OCI-LY3 (cell line): ENCODE measurements at regions not wholly inside any gene's neighbourhood (a gene's known extent, or its start where the extent isn't known, plus 50 kb on each side); places are given as distances from the start of the nearest gene placed in this dataset.
"Not testable (repeated sequence)": the region's sequence is repeated elsewhere in the genome, so short reads cannot be mapped to it uniquely, and the experiment has no call there.

Experiments used
- H2AFZ ChIP-seq: fragments of 200-600, 300-600 bp; shearing (Covaris generic); 2 replicates; pipeline ENCODE4 v1.6.0; 2014; ENCODE audit warnings: antibody characterized with exemption, low read depth, low read length
- H3K27ac ChIP-seq: fragments of 200-600, 300-600 bp; sonication (generic); 2 replicates; pipeline ENCODE4 v1.5.1; 2014; ENCODE audit warnings: mild to moderate bottlenecking, low read length, moderate library complexity, mixed read lengths
- H3K27me3 ChIP-seq: fragments of 200-600, 300-600 bp; sonication (generic); 2 replicates; pipeline ENCODE4 v1.6.1; 2014; ENCODE audit warnings: low read depth, low read length, mixed read lengths
- H3K36me3 ChIP-seq: fragments of 200-600, 300-600 bp; sonication (generic); replicated peaks from 2 replicates; pipeline ENCODE3; 2014; ENCODE audit warnings: low read depth, low read length, mixed read lengths
- H3K4me1 ChIP-seq: fragments of 300-600, 200-600 bp; sonication (generic); 2 replicates; pipeline ENCODE4 v1.6.1; 2014; ENCODE audit warnings: low read length, mixed read lengths
- H3K4me2 ChIP-seq: fragments of 200-600, 300-600 bp; sonication (generic); 2 replicates; pipeline ENCODE4 v1.6.1; 2014; ENCODE audit warnings: low read length, mixed read lengths
- H3K4me3 ChIP-seq: fragments of 300-600, 200-600 bp; sonication (generic); 2 replicates; pipeline ENCODE4 v1.5.1; 2014; ENCODE audit warnings: antibody characterized with exemption, mild to moderate bottlenecking, low read length, moderate library complexity
- H3K79me2 ChIP-seq: fragments of 300-600, 200-600 bp; shearing (Covaris generic); 2 replicates; pipeline ENCODE4 v1.6.1; 2014; ENCODE audit warnings: mild to moderate bottlenecking, low read length, mixed read lengths
- H3K9ac ChIP-seq: fragments of 300-600, 200-600 bp; shearing (Covaris generic); 2 replicates; pipeline ENCODE4 v1.6.0; 2014; ENCODE audit warnings: mild to moderate bottlenecking, low read length, moderate library complexity
- H3K9me3 ChIP-seq: fragments of 200-600, 300-600 bp; shearing (Covaris generic); 2 replicates; pipeline ENCODE4 v1.6.1; 2014; ENCODE audit warnings: low read length, mixed read lengths; ENCODE audit not compliant: insufficient read depth
- H4K20me1 ChIP-seq: fragments of 200-600, 300-600 bp; sonication (generic); 2 replicates; pipeline ENCODE4 v1.6.1; 2016; ENCODE audit warnings: low read length, mixed read lengths; ENCODE audit not compliant: insufficient read depth
- CTCF ChIP-seq: fragments of 200-600, 300-600 bp; sonication (generic); IDR thresholded peaks from 2 replicates; pipeline ENCODE4 v1.5.1; 2014; ENCODE audit warnings: antibody characterized with exemption, low read length, low read depth
- EZH2phosphoT487 ChIP-seq: fragments of 200-600 bp; shearing (Covaris generic); IDR thresholded peaks from 2 replicates; pipeline ENCODE4 v1.6.1; 2018; ENCODE audit warnings: antibody characterized with exemption, mixed run types, low read depth

DNA sequence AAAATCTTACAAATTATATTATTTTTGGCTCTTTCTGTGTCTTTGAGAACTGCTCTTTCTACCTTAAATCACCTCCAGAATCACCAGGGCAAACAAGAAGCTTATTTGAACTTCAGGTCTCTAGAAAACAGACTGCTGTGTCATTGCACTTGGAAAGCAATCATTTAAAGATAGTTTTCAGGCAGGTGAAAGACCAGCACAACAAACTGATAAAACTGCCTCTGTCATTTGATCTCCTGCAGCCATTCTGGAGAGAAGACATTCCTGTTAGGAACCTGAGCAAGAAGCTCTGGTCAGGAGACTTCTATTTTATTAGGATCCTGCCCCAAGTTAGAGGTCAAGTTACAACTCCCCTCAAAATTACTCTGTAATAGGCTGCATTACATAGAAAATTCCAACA lies 50.7 kb upstream of the AP4E1 start:
- no peaks in the 10 kb centered on the region for H4K20me1 ChIP-seq
- H3K27me3 ChIP-seq: peaks cover 17% of the 10 kb centered on the region
- no peak overlapping the region for H3K4me3 ChIP-seq
- no peaks in the 10 kb centered on the region for H3K79me2 ChIP-seq
- H3K36me3 ChIP-seq: no peaks in the 10 kb centered on the region
- H2AFZ ChIP-seq: no peak overlapping the region
- no peaks in the 10 kb centered on the region for H3K9me3 ChIP-seq
- no peak for TF ChIP-seq CTCF
- H3K4me2 ChIP-seq: no peak overlapping the region
- no peak overlapping the region for H3K27ac ChIP-seq
- no peak overlapping the region for H3K9ac ChIP-seq
- H3K4me1 ChIP-seq: peaks cover 14% of the 10 kb centered on the region

DNA sequence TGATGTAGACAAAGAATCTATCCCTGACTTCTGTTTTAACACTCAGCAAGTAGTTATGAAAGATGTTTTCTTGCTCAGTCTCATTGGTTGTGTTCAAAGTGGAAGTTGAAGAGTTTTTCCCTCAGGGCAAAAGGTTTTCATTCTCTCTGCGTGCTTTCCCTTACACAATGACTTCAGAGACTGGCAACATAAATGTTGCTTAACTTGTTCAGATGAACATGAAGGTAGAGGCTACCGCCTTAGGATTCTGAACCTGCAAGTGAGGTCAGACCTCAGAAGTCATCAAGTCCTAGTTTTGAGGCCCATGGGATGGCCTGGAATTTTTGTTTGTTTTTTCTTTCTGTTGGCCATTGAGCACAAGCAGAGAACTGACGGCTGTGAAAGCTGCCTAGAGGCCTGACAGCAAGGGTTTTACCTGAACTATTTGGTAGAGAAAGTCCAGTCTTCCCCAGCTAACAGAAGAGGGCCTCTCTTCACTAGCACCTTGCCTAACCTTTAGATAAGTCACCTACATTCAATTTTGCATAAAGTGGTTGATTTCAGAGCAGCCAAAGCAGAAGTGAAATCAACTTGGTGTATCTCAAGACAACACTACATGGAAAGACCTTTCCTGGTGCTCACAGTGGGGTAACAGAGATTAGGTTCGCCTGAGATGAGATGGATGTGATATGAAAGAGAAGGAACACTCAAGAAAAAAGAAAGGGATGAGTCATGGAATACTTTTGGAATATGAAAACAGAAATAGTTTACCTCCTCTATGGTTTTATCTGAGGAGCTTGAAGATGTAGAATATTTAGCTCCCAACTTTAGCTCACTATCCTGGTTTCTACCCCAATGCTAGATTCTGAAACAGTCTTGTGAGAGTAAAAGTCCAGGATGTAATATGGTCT lies 53.6 kb upstream of the AP4E1 start:
- Histone ChIP-seq H3K27me3 (peaks cover 17% of the 10 kb centered on the region), H2AFZ (no peak overlapping the region), H3K4me3 (peak overlapping the region; percentile 34; the same call in 1 of the 2 replicates), H3K9me3 (no peaks in the 10 kb centered on the region), H4K20me1 (no peaks in the 10 kb centered on the region), H3K79me2 (no peaks in the 10 kb centered on the region), H3K4me2 (peak overlapping the region; percentile 66), H3K36me3 (no peaks in the 10 kb centered on the region), H3K4me1 (peaks cover 14% of the 10 kb centered on the region), H3K9ac (no peak overlapping the region), H3K27ac (peak overlapping the region; percentile 22; the same call in 1 of the 2 replicates)
- no peak for TF ChIP-seq EZH2phosphoT487
- no peak for TF ChIP-seq CTCF

- H3K9me3 ChIP-seq: no peaks in the 10 kb centered on the region
- no peak overlapping the region for H3K4me2 ChIP-seq
- H4K20me1 ChIP-seq: no peaks in the 10 kb centered on the region
- H3K79me2 ChIP-seq: no peaks in the 10 kb centered on the region
- no peak overlapping the region for H3K9ac ChIP-seq
- no peak overlapping the region for H3K4me3 ChIP-seq
- peaks cover 7% of the 10 kb centered on the region for H3K4me1 ChIP-seq
- no peak for TF ChIP-seq EZH2phosphoT487
- TF ChIP-seq CTCF: no peak
- no peak overlapping the region for H2AFZ ChIP-seq
- no peak overlapping the region for H3K27ac ChIP-seq
- no peaks in the 10 kb centered on the region for H3K36me3 ChIP-seq
- no peaks in the 10 kb centered on the region for H3K27me3 ChIP-seq
Observed at GRCh38 chr15:50850003-50850402, 58.5 kb upstream of the AP4E1 start.

DNA sequence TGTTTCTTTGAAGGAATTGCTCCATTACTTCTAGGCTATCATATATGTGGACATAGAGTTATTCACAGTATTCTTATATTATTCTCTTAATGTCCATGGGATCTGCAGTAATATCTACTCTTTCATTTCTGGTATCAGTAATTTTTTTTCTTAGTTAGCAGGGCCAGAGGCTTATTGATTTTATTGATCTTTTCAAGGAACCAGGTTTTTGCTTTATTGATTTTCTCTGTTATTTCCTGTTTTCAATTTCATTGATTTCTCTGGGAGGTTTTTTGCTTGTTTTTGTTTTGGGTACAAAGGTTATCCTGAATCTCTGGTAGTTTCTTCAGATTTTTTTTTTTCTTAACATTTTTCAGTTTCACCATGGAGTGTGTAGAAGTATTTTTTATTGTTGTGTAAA lies 60.1 kb upstream of the AP4E1 start:
- Histone ChIP-seq H3K27ac (no peak overlapping the region), H3K4me3 (no peak overlapping the region), H3K4me2 (no peak overlapping the region), H2AFZ (no peak overlapping the region), H3K27me3 (no peaks in the 10 kb centered on the region), H3K9me3 (no peaks in the 10 kb centered on the region), H4K20me1 (no peaks in the 10 kb centered on the region), H3K79me2 (no peaks in the 10 kb centered on the region), H3K36me3 (no peaks in the 10 kb centered on the region), H3K4me1 (no peaks in the 10 kb centered on the region), H3K9ac (no peak overlapping the region)
- TF ChIP-seq EZH2phosphoT487 (no peak), CTCF (no peak)

GRCh38 chr15:50845181-50845580 lies 63.3 kb upstream of the AP4E1 start:
- H3K4me2 ChIP-seq, H2AFZ ChIP-seq, H3K79me2 ChIP-seq, H3K4me1 ChIP-seq, H3K27me3 ChIP-seq, H3K27ac ChIP-seq, H3K9ac ChIP-seq, H3K36me3 ChIP-seq, H3K9me3 ChIP-seq, H3K4me3 ChIP-seq, H4K20me1 ChIP-seq: not testable (repeated sequence)
